Tibial artery (tissue), 4 donors: ENCODE measurements at regions not wholly inside any gene's neighbourhood (a gene's known extent, or its start where the extent isn't known, plus 50 kb on each side); places are given as distances from the start of the nearest gene placed in this dataset.

Source experiments
- DNase-seq, 2 donors: peaks; one replicate each; pipeline ENCODE4 v3.0.0-alpha.2; 2019
- H3K27ac ChIP-seq, 2 donors: fragments of 200-600 bp; sonication (generic) in 1 of 2; 1 replicate in 1 of 2; 2 replicates in 1 of 2; pipeline ENCODE4 v1.5.1; 2018 to 2019; ENCODE audit warnings: mild to moderate bottlenecking in 1 of 2
- H3K27me3 ChIP-seq, 2 donors: fragments of 200-600 bp; sonication (generic) in 1 of 2; one replicate each; pipeline versions ENCODE4 v1.5.1 to v1.6.0; 2016 to 2019
- H3K36me3 ChIP-seq, 3 donors: fragments of 200-600 bp; sonication (generic) in 2 of 3; one replicate each; pipeline ENCODE4 v1.5.1; 2016 to 2019; ENCODE audit warnings: mild to moderate bottlenecking in 2 of 3
- H3K4me1 ChIP-seq, 4 donors: fragments of 200-600 bp; sonication (generic) in 2 of 4; 1 replicate in 3 of 4; 2 replicates in 1 of 4; pipeline ENCODE4 v1.5.1; 2016 to 2019
- H3K4me3 ChIP-seq, 2 donors: fragments of 200-600 bp; sonication (generic) in 1 of 2; 1 replicate in 1 of 2; 2 replicates in 1 of 2; pipeline ENCODE4 v1.5.1; 2018 to 2019; ENCODE audit warnings: mild to moderate bottlenecking in 2 of 2
- H3K9me3 ChIP-seq, 3 donors: fragments of 200-600 bp; sonication (generic) in 1 of 3; one replicate each; pipeline ENCODE4 v1.5.1; 2016 to 2019
- CTCF ChIP-seq, 2 experiments: fragments of 200-600 bp in 1 of 2; fragments of 450-650 bp in 1 of 2; IDR thresholded peaks; one replicate each; pipeline ENCODE4 v1.5.1; 2017 to 2019; ENCODE audit warnings: antibody characterized with exemption in 2 of 2, mild to moderate bottlenecking in 1 of 2, moderate library complexity in 1 of 2
- intact Hi-C: fragments of 100-400 bp; cut with DNase I; formaldehyde crosslinking; loops from one replicate; pipeline ENCODE4 v1.15.0; 2023; ENCODE audit warnings: low total_unique reads

GRCh38 chr6:6412221-6412620 lies 91.8 kb upstream of the F13A1 start:
- no peak for DNase-seq
- Histone ChIP-seq H3K36me3 (no peaks in the 10 kb centered on the region), H3K27me3 (no peaks in the 10 kb centered on the region), H3K27ac (no peak overlapping the region), H3K4me1 (peaks cover 0 to 21% (median 13%) of the 10 kb centered on the region in 4 donors), H3K9me3 (no peaks in the 10 kb centered on the region), H3K4me3 (no peak overlapping the region)
- no peak for TF ChIP-seq CTCF (IDR thresholded peaks at IDR 0.05)
- intact Hi-C loops = no loop called here

DNA sequence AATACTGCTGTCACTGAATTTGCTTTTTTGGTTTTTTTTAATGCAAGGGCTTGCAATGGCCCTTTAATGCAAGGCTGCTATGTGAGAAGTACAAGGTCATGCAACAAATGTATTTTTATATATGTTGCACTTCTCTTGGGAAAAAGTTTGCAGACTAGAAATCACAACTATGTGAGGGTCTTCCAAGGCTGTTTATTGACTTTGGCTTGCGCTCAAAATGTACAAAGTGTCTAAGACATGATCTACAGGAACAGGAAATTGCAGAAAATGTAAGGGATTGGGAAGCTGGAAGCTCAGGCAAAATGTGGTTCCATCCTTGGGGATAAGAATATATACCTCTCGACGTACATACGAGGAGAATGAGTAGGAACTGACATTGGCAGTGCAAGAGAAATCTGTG lies 92.2 kb upstream of the F13A1 start:
- Histone ChIP-seq H3K27me3 (no peaks in the 10 kb centered on the region), H3K4me3 (no peak overlapping the region), H3K36me3 (no peaks in the 10 kb centered on the region), H3K4me1 (peaks cover 0 to 21% (median 13%) of the 10 kb centered on the region in 4 donors), H3K27ac (no peak overlapping the region), H3K9me3 (no peaks in the 10 kb centered on the region)
- TF ChIP-seq CTCF (IDR thresholded peaks at IDR 0.05) = no peak
- DNase-seq = no peak
- intact Hi-C loops = no loop called here

GRCh38 chr6:6414931-6415330 lies 94.5 kb upstream of the F13A1 start:
- intact Hi-C loops = no loop called here
- no peak for DNase-seq
- peaks cover 0 to 14% (median 8%) of the 10 kb centered on the region in 4 donors for H3K4me1 ChIP-seq
- TF ChIP-seq CTCF (IDR thresholded peaks at IDR 0.05) = no peak
- no peak overlapping the region for H3K4me3 ChIP-seq
- H3K36me3 ChIP-seq = no peaks in the 10 kb centered on the region
- no peaks in the 10 kb centered on the region for H3K27me3 ChIP-seq
- no peaks in the 10 kb centered on the region for H3K9me3 ChIP-seq
- H3K27ac ChIP-seq = no peak overlapping the region

- Histone ChIP-seq H3K36me3 (no peaks in the 10 kb centered on the region), H3K4me1 (no peaks in the 10 kb centered on the region), H3K27ac (no peak overlapping the region), H3K27me3 (no peaks in the 10 kb centered on the region), H3K4me3 (no peak overlapping the region), H3K9me3 (no peaks in the 10 kb centered on the region)
- DNase-seq = no peak
- intact Hi-C loops = no loop called here
- no peak for TF ChIP-seq CTCF (IDR thresholded peaks at IDR 0.05)
Measured at GRCh38 chr6:6417475-6417874, 97.0 kb upstream of the F13A1 start.

DNA sequence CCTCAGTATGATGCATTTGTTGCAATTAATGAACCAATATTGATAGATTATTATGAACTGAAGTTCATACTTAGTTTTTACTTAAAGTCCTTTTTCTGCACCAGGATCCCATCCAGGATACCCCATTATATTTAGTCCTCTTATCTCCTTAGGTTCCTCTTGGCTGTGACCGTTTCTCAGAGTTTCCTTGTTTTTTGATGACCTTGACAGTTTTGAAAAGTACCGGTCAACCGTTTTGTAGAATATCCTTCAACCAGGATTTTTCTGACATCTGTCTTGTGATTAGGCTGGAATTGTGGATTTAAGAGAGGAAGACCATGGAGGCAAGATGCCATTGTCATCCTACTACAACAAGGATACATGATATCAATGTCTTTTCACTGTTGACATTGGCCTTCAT lies 98.0 kb upstream of the F13A1 start:
- no peak overlapping the region for H3K27ac ChIP-seq
- no peak for TF ChIP-seq CTCF (IDR thresholded peaks at IDR 0.05)

DNA sequence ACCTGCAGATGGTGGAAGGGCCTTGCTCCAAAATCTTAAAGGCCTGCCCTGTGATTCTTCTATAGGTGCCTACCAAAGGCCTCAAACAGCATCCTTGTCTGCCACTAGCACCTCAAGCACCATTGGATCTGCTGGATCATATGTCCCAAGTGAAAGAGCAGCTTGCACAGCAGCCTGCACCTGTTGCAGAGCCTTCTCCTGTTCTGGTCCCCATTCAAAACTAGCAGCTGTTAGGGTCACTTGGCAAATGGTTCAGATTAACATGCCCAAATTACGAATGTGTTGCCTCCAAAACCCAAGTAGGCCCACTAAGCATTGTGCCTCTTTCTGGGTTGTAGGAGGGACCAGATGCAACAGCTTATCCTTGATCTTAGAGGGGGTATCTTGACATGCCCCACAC lies 99.6 kb upstream of the F13A1 start:
- peaks cover 0 to 3% (median 0%) of the 10 kb centered on the region in 3 donors for H3K9me3 ChIP-seq
- H3K27ac ChIP-seq = no peak overlapping the region
- H3K4me3 ChIP-seq = no peak overlapping the region
- H3K4me1 ChIP-seq = no peaks in the 10 kb centered on the region
- no peak for DNase-seq
- TF ChIP-seq CTCF (IDR thresholded peaks at IDR 0.05) = no peak
- no peaks in the 10 kb centered on the region for H3K36me3 ChIP-seq
- H3K27me3 ChIP-seq = no peaks in the 10 kb centered on the region
- intact Hi-C loops = no loop called here

More for the DNA sequence above, 98.0 kb upstream of the F13A1 start:
- Histone ChIP-seq H3K9me3 (peaks cover 0 to 3% (median 0%) of the 10 kb centered on the region in 3 donors), H3K27me3 (no peaks in the 10 kb centered on the region), H3K4me1 (no peaks in the 10 kb centered on the region), H3K36me3 (no peaks in the 10 kb centered on the region), H3K4me3 (no peak overlapping the region)
- DNase-seq = no peak
- intact Hi-C loops = no loop called here
